ENCODE measurements at regions not wholly inside any gene's neighbourhood (a gene's known extent, or its start where the extent isn't known, plus 50 kb on each side); places are given as distances from the start of the nearest gene placed in this dataset.
"Not testable (repeated sequence)": the region's sequence is repeated elsewhere in the genome, so short reads cannot be mapped to it uniquely, and the experiment has no call there.

GRCh38 chr14:28187902-28188830, 578.4 kb upstream of the FOXG1 start:
- H3K36me3 ChIP-seq (ENCODE audit: control insufficient read depth, insufficient read depth, low read length); H3K4me3 ChIP-seq (ENCODE audit: low read depth, low read length); H3K27me3 ChIP-seq (ENCODE audit: control insufficient read depth, insufficient read depth, low read length); H3K4me1 ChIP-seq (ENCODE audit: control insufficient read depth, insufficient read depth, low read length); DNase-seq (ENCODE audit: low read depth in 4 of 6, low spot score in 6 of 6); H3K9me3 ChIP-seq (ENCODE audit: control insufficient read depth, insufficient read depth, low read length); H3K27ac ChIP-seq (ENCODE audit: low read depth, low read length): not testable (repeated sequence)
- WGBS (ENCODE audit: insufficient coverage) = 97% methylated on average over 9 of the region's 29 CpGs

- no peaks in the 10 kb centered on the region for H3K9me3 ChIP-seq (ENCODE audit: control insufficient read depth, insufficient read depth, low read length)
- DNase-seq (ENCODE audit: low read depth in 4 of 6, low spot score in 6 of 6) = no peak
- no peaks in the 10 kb centered on the region for H3K27me3 ChIP-seq (ENCODE audit: control insufficient read depth, insufficient read depth, low read length)
- H3K27ac ChIP-seq (ENCODE audit: low read depth, low read length) = no peak overlapping the region
- no peaks in the 10 kb centered on the region for H3K36me3 ChIP-seq (ENCODE audit: control insufficient read depth, insufficient read depth, low read length)
- H3K4me1 ChIP-seq (ENCODE audit: control insufficient read depth, insufficient read depth, low read length) = no peaks in the 10 kb centered on the region
- H3K4me3 ChIP-seq (ENCODE audit: low read depth, low read length) = no peak overlapping the region
- no CpG with 5 or more reads among the region's 4 CpGs for WGBS (ENCODE audit: insufficient coverage)
Measured at GRCh38 chr14:28196878-28197277, 569.7 kb upstream of the FOXG1 start.

GRCh38 chr14:28220391-28220790, 546.2 kb upstream of the FOXG1 start:
- no peaks in the 10 kb centered on the region for H3K4me1 ChIP-seq (ENCODE audit: control insufficient read depth, insufficient read depth, low read length)
- WGBS (ENCODE audit: insufficient coverage) = 50% methylated on average over 1 of the region's 2 CpGs

GRCh38 chr14:28240909-28241308, 525.7 kb upstream of the FOXG1 start:
- no peaks in the 10 kb centered on the region for H3K36me3 ChIP-seq (ENCODE audit: control insufficient read depth, insufficient read depth, low read length)
- H3K27me3 ChIP-seq (ENCODE audit: control insufficient read depth, insufficient read depth, low read length) = no peaks in the 10 kb centered on the region
- DNase-seq (ENCODE audit: low read depth in 4 of 6, low spot score in 6 of 6) = no peak
- H3K4me3 ChIP-seq (ENCODE audit: low read depth, low read length) = no peak overlapping the region
- WGBS (ENCODE audit: insufficient coverage) = no CpG with 5 or more reads among the region's 2 CpGs
- H3K9me3 ChIP-seq (ENCODE audit: control insufficient read depth, insufficient read depth, low read length) = no peaks in the 10 kb centered on the region
- H3K27ac ChIP-seq (ENCODE audit: low read depth, low read length) = no peak overlapping the region
- no peaks in the 10 kb centered on the region for H3K4me1 ChIP-seq (ENCODE audit: control insufficient read depth, insufficient read depth, low read length)

More at GRCh38 chr14:28220391-28220790, 546.2 kb upstream of the FOXG1 start:
- Histone ChIP-seq H3K4me3 (ENCODE audit: low read depth, low read length) (no peak overlapping the region), H3K36me3 (ENCODE audit: control insufficient read depth, insufficient read depth, low read length) (no peaks in the 10 kb centered on the region), H3K9me3 (ENCODE audit: control insufficient read depth, insufficient read depth, low read length) (no peaks in the 10 kb centered on the region), H3K27me3 (ENCODE audit: control insufficient read depth, insufficient read depth, low read length) (no peaks in the 10 kb centered on the region), H3K27ac (ENCODE audit: low read depth, low read length) (no peak overlapping the region)
- DNase-seq (ENCODE audit: low read depth in 4 of 6, low spot score in 6 of 6) = peak in 2 of 6 donors; percentile 2 to 56

GRCh38 chr14:28242895-28243294, 523.7 kb upstream of the FOXG1 start:
- peak in 2 of 6 donors; percentile 2 to 85 for DNase-seq (ENCODE audit: low read depth in 4 of 6, low spot score in 6 of 6)
- WGBS (ENCODE audit: insufficient coverage) = no CpG with 5 or more reads among the region's 2 CpGs

GRCh38 chr14:28243600-28243999, 523.0 kb upstream of the FOXG1 start:
- no CpG with 5 or more reads among the region's 3 CpGs for WGBS (ENCODE audit: insufficient coverage)
- Histone ChIP-seq H3K4me3 (ENCODE audit: low read depth, low read length) (no peak overlapping the region), H3K9me3 (ENCODE audit: control insufficient read depth, insufficient read depth, low read length) (no peaks in the 10 kb centered on the region), H3K36me3 (ENCODE audit: control insufficient read depth, insufficient read depth, low read length) (no peaks in the 10 kb centered on the region), H3K4me1 (ENCODE audit: control insufficient read depth, insufficient read depth, low read length) (no peaks in the 10 kb centered on the region), H3K27ac (ENCODE audit: low read depth, low read length) (no peak overlapping the region), H3K27me3 (ENCODE audit: control insufficient read depth, insufficient read depth, low read length) (no peaks in the 10 kb centered on the region)
- peak in 1 of 6 donors; percentile 30 for DNase-seq (ENCODE audit: low read depth in 4 of 6, low spot score in 6 of 6)

More at GRCh38 chr14:28242895-28243294, 523.7 kb upstream of the FOXG1 start:
- no peaks in the 10 kb centered on the region for H3K9me3 ChIP-seq (ENCODE audit: control insufficient read depth, insufficient read depth, low read length)
- no peaks in the 10 kb centered on the region for H3K27me3 ChIP-seq (ENCODE audit: control insufficient read depth, insufficient read depth, low read length)
- no peak overlapping the region for H3K4me3 ChIP-seq (ENCODE audit: low read depth, low read length)
- no peaks in the 10 kb centered on the region for H3K36me3 ChIP-seq (ENCODE audit: control insufficient read depth, insufficient read depth, low read length)
- H3K4me1 ChIP-seq (ENCODE audit: control insufficient read depth, insufficient read depth, low read length) = no peaks in the 10 kb centered on the region
- no peak overlapping the region for H3K27ac ChIP-seq (ENCODE audit: low read depth, low read length)

- H3K27ac ChIP-seq (ENCODE audit: low read depth, low read length) = no peak overlapping the region
- H3K36me3 ChIP-seq (ENCODE audit: control insufficient read depth, insufficient read depth, low read length) = no peaks in the 10 kb centered on the region
Measured at GRCh38 chr14:28245216-28245615, 521.4 kb upstream of the FOXG1 start.

GRCh38 chr14:28247491-28247890, 519.1 kb upstream of the FOXG1 start:
- Histone ChIP-seq H3K4me1 (ENCODE audit: control insufficient read depth, insufficient read depth, low read length) (no peaks in the 10 kb centered on the region), H3K27ac (ENCODE audit: low read depth, low read length) (no peak overlapping the region), H3K4me3 (ENCODE audit: low read depth, low read length) (no peak overlapping the region), H3K36me3 (ENCODE audit: control insufficient read depth, insufficient read depth, low read length) (no peaks in the 10 kb centered on the region), H3K9me3 (ENCODE audit: control insufficient read depth, insufficient read depth, low read length) (no peaks in the 10 kb centered on the region), H3K27me3 (ENCODE audit: control insufficient read depth, insufficient read depth, low read length) (no peaks in the 10 kb centered on the region)
- peak in 2 of 6 donors; percentile 49 to 58 for DNase-seq (ENCODE audit: low read depth in 4 of 6, low spot score in 6 of 6)
- no CpG with 5 or more reads among the region's 1 CpG for WGBS (ENCODE audit: insufficient coverage)

More at GRCh38 chr14:28245216-28245615, 521.4 kb upstream of the FOXG1 start:
- DNase-seq (ENCODE audit: low read depth in 4 of 6, low spot score in 6 of 6) = no peak
- H3K9me3 ChIP-seq (ENCODE audit: control insufficient read depth, insufficient read depth, low read length) = no peaks in the 10 kb centered on the region
- H3K4me1 ChIP-seq (ENCODE audit: control insufficient read depth, insufficient read depth, low read length) = no peaks in the 10 kb centered on the region
- no peaks in the 10 kb centered on the region for H3K27me3 ChIP-seq (ENCODE audit: control insufficient read depth, insufficient read depth, low read length)
- H3K4me3 ChIP-seq (ENCODE audit: low read depth, low read length) = no peak overlapping the region
- no CpG with 5 or more reads among the region's 1 CpG for WGBS (ENCODE audit: insufficient coverage)

- H3K4me3 ChIP-seq (ENCODE audit: low read depth, low read length); H3K36me3 ChIP-seq (ENCODE audit: control insufficient read depth, insufficient read depth, low read length); H3K9me3 ChIP-seq (ENCODE audit: control insufficient read depth, insufficient read depth, low read length); H3K27ac ChIP-seq (ENCODE audit: low read depth, low read length); H3K4me1 ChIP-seq (ENCODE audit: control insufficient read depth, insufficient read depth, low read length); DNase-seq (ENCODE audit: low read depth in 4 of 6, low spot score in 6 of 6); H3K27me3 ChIP-seq (ENCODE audit: control insufficient read depth, insufficient read depth, low read length): not testable (repeated sequence)
- WGBS (ENCODE audit: insufficient coverage) = 77% methylated on average over 2 of the region's 3 CpGs
Measured at GRCh38 chr14:28252124-28252523, 514.5 kb upstream of the FOXG1 start.

- DNase-seq (ENCODE audit: low read depth in 4 of 6, low spot score in 6 of 6) = no peak
- no peaks in the 10 kb centered on the region for H3K9me3 ChIP-seq (ENCODE audit: control insufficient read depth, insufficient read depth, low read length)
- H3K4me3 ChIP-seq (ENCODE audit: low read depth, low read length) = no peak overlapping the region
- no peaks in the 10 kb centered on the region for H3K4me1 ChIP-seq (ENCODE audit: control insufficient read depth, insufficient read depth, low read length)
- H3K27me3 ChIP-seq (ENCODE audit: control insufficient read depth, insufficient read depth, low read length) = no peaks in the 10 kb centered on the region
- 100% methylated on average over 1 of the region's 1 CpG for WGBS (ENCODE audit: insufficient coverage)
- no peaks in the 10 kb centered on the region for H3K36me3 ChIP-seq (ENCODE audit: control insufficient read depth, insufficient read depth, low read length)
- H3K27ac ChIP-seq (ENCODE audit: low read depth, low read length) = no peak overlapping the region
Measured at GRCh38 chr14:28254768-28255167, 511.8 kb upstream of the FOXG1 start.

Data from spinal cord (tissue), 9 donors.